ENCODE measurements at regions not wholly inside any gene's neighbourhood (a gene's known extent, or its start where the extent isn't known, plus 50 kb on each side); places are given as distances from the start of the nearest gene placed in this dataset.
"Not testable (repeated sequence)": the region's sequence is repeated elsewhere in the genome, so short reads cannot be mapped to it uniquely, and the experiment has no call there.

GRCh38 chr1:229864686-229865230, 202.3 kb upstream of the GALNT2 start:
- no peak for TF ChIP-seq POLR2A (IDR thresholded peaks at IDR 0.05; ENCODE audit: low read depth, low read length)
- no peak for DNase-seq (ENCODE audit: insufficient read length, low spot score)
- FAIRE-seq = no peak

DNA sequence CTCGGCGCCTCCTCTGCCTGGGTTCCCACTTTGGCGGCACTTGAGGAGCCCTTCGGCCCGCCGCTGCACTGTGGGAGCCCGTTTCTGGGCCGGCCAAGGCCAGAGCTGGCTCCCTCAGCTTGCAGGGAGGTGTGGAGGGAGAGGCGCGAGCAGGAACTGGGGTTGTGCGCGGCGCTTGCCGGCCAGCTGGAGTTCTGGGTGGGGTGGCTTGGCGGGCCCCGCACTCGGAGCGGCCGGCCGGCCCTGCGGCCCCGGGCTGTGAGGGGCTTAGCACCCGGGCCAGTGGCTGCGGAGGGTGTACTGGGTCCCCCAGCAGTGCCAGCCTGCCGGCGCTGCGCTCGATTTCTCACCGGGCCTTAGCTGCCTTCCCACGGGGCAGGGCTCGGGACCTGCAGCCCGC, 201.7 kb upstream of the GALNT2 start:
- DNase-seq (ENCODE audit: insufficient read length, low spot score); FAIRE-seq: not testable (repeated sequence)

GRCh38 chr1:229867726-229868125, 199.3 kb upstream of the GALNT2 start:
- FAIRE-seq (no peak), DNase-seq (ENCODE audit: insufficient read length, low spot score) (no peak)
- TF ChIP-seq POLR2A (IDR thresholded peaks at IDR 0.05; ENCODE audit: low read depth, low read length) = no peak

DNA sequence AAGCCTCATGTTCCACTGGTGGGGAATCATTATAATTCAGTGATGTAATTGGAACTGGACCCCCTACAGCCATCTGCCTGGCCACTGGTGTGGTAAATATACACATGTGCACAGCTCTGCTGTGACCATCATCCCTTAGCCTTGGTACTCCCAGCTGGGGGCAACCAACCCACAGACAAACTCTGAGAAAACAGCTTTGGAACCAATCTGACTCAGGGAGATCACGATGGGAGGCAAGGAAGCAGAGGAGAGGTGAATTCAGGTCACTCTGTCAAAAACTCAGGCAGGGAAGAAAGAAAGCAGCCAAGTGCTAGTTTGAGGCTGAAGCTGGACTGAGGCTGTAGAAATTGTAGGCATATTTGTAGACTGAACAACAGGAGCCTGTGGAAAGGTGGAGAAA, 197.8 kb upstream of the GALNT2 start:
- no peak for DNase-seq (ENCODE audit: insufficient read length, low spot score)
- FAIRE-seq = no peak
- TF ChIP-seq POLR2A (IDR thresholded peaks at IDR 0.05; ENCODE audit: low read depth, low read length) = no peak

DNA sequence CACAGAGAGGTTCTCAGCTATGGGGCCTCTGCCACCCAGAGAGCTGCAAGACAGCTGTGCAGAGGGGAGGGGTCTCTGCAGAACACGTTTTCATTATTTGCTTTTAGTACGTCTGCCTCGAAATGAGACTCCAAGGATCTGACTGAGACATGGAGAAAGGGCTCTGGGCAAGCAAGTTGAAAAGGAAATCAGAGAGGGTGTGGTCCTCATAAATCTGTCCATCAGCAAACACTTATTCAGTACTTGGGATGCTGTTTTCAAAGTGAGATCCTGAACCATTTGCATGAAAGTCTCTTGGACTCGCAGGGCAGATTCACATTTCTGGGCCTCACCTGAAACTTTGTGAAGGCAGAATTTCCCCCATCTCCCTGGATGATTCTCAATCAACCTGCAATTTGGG, 197.4 kb upstream of the GALNT2 start:
- TF ChIP-seq POLR2A (IDR thresholded peaks at IDR 0.05; ENCODE audit: low read depth, low read length) = no peak
- no peak for FAIRE-seq
- no peak for DNase-seq (ENCODE audit: insufficient read length, low spot score)

DNA sequence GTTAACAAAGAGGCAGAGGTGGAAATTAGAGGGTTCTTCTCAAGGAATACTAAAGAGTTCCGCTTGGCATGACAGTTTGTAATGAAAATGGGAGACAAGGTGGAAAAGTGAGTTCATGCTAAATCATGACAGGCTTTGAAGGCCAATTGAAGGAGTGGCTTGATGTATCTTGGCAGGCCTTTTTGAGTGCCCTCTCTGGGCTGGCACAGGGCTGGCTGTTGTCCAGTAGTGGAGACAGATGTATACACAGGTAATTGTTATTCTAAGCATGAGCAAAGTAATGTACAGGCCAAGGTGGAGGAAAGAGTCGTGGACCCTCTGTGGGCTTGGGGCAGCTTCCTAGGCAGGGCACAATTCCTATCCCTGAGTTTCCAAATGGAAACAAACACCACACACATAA, 196.7 kb upstream of the GALNT2 start:
- no peak for TF ChIP-seq POLR2A (IDR thresholded peaks at IDR 0.05; ENCODE audit: low read depth, low read length)
- DNase-seq (ENCODE audit: insufficient read length, low spot score) = no peak
- FAIRE-seq = no peak

- no peak for TF ChIP-seq POLR2A (IDR thresholded peaks at IDR 0.05; ENCODE audit: low read depth, low read length)
- no peak for FAIRE-seq
- DNase-seq (ENCODE audit: insufficient read length, low spot score) = no peak
Observed at GRCh38 chr1:229871078-229871676, 195.9 kb upstream of the GALNT2 start.

DNA sequence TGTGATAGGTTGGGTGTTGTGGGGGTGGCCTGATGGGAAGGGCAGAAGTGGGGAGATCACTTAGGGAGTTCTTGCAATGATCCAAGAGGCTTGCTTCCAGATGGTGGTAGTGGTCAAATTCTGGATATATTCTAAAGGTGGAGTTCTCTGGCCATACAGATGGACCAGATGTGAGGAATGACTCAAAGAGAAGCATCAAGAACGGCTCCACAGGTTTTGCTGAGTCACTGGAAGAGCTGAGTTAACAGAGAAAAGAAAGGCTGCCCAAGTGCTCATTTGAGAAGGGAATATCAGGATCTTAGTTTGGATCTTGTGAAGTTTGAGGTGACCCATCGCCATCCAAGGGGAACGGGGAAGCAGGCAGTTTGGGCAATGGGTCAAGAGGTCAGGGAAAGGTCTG, 192.9 kb upstream of the GALNT2 start:
- no peak for DNase-seq (ENCODE audit: insufficient read length, low spot score)
- no peak for FAIRE-seq
- no peak for TF ChIP-seq POLR2A (IDR thresholded peaks at IDR 0.05; ENCODE audit: low read depth, low read length)

- no peak for TF ChIP-seq POLR2A (IDR thresholded peaks at IDR 0.05; ENCODE audit: low read depth, low read length)
- no peak for DNase-seq (ENCODE audit: insufficient read length, low spot score)
- no peak for FAIRE-seq
Observed at GRCh38 chr1:229874609-229875008, 192.4 kb upstream of the GALNT2 start.

- TF ChIP-seq POLR2A (IDR thresholded peaks at IDR 0.05; ENCODE audit: low read depth, low read length) = no peak
- DNase-seq (ENCODE audit: insufficient read length, low spot score) (no peak), FAIRE-seq (no peak)
Observed at GRCh38 chr1:229875086-229875485, 192.0 kb upstream of the GALNT2 start.

- FAIRE-seq (no peak), DNase-seq (ENCODE audit: insufficient read length, low spot score) (no peak)
- TF ChIP-seq POLR2A (IDR thresholded peaks at IDR 0.05; ENCODE audit: low read depth, low read length) = no peak
Observed at GRCh38 chr1:229879746-229880145, 187.3 kb upstream of the GALNT2 start.

DNA sequence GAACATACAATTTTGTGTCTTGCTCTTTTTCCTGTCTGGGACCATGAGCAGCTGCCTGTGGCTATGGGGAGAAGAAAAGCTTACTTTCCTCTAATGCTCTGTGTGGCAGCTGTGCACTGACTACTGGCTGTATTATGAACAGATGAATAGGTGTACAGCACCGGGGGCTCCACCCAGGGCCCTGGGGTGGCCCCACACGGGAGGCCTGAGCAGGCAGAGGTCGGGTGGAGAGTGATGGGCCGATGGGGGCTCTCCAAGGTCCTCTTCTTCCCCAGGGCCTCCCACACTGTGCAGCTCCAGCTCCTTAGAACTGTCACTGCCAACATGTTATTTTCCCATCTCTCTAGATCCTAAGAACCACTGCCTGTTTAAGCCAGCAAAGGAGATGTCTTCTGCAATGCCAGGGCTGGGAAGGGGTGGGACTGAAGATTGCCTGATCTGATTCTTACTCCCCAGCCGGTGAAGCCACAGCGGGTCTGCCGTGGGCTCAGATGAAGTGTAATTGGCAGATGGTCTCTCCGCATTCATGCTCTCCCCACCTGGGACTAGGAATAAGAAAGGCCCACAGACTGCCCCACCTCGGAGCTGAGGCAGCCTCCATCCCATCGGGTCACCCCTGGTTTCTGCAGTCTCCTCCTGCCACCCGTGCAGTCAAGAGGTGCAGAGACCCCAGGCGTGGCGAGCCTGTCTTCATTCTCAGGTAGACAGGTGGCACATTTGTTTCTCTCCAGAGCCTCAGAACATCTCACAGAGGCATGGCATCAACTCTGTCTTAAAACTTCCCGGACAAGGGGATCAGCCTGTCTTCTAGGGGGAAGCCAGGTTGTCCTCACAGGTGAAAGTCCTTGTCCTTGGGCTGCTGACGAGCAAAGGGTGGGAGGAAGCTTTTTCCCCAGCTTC, 186.5 kb upstream of the GALNT2 start:
- TF ChIP-seq POLR2A (IDR thresholded peaks at IDR 0.05; ENCODE audit: low read depth, low read length) = no peak
- DNase-seq (ENCODE audit: insufficient read length, low spot score) = no peak
- FAIRE-seq = no peak

DNA sequence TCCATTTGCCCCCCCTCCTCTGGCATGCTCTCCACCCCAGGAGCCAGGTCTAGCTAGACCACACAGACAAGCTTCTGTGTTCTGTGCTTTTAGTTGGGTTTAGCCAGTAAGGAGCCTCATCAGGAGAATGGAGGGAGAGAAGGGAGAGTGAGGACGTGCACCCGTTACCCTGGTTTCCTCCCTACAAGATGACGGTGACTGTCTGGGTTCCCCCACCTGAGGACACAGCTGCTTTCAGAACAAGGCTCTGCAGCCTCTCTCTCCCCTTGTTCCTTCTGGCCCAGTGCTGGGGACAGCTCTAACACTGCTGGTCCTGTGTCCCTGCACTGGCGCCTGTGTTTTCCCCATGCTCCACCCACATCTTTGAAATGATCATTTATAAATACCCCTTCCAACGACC, 184.4 kb upstream of the GALNT2 start:
- no peak for TF ChIP-seq POLR2A (IDR thresholded peaks at IDR 0.05; ENCODE audit: low read depth, low read length)
- no peak for DNase-seq (ENCODE audit: insufficient read length, low spot score)
- no peak for FAIRE-seq

DNA sequence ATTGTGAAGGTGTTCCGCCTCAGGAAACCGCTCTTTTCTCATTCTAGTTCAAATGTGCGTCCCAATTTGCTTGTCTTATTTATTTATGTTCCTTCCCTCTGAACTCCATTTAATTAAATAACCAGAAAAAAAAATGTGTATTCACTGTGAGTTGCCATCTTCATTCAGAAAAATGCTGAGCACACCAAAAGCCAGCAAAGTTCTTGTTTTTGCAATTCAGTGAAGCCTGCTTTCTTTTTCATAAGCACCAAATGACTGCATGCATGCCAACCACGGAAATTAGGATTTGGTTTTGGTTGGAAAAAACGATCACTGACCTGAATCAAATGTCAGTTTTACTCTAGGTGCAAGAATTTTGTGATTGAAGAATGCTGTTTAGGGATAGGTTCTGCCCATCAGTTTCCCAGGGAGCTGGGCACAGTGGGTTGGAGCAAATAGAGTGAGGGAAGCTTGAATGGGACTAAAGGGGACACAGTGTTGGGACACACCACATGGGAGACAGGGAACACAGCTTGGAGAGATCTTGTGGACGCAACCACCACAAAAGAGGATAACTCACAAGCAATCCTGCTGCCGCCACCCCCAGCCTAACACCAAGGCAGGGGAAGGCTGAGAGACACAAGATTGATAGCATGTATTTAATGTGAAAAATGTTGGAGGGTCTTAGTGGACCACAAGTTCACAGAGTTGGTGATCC, 183.4 kb upstream of the GALNT2 start:
- FAIRE-seq = no peak
- no peak for TF ChIP-seq POLR2A (IDR thresholded peaks at IDR 0.05; ENCODE audit: low read depth, low read length)
- DNase-seq (ENCODE audit: insufficient read length, low spot score) = no peak

Measured in H54 (cell line).